Fibroblast of villous mesenchyme (primary cell): ENCODE measurements at regions not wholly inside any gene's neighbourhood (a gene's known extent, or its start where the extent isn't known, plus 50 kb on each side); places are given as distances from the start of the nearest gene placed in this dataset.

ENCODE experiments used
- DNase-seq: peaks from one replicate; pipeline ENCODE4 v3.0.0-alpha.2; 2010; ENCODE audit warnings: low read depth
- H3K4me3 ChIP-seq: 2 replicates; pipeline ENCODE4 v1.5.1; 2011; ENCODE audit warnings: low read depth, mild to moderate bottlenecking, low read length
- TF ChIP-seq, protein P1 (sequence below): IDR thresholded peaks from 2 replicates; pipeline ENCODE4 v1.5.1; 2012; ENCODE audit warnings: low read depth, mild to moderate bottlenecking, low read length; ENCODE audit not compliant: insufficient read depth

DNA sequence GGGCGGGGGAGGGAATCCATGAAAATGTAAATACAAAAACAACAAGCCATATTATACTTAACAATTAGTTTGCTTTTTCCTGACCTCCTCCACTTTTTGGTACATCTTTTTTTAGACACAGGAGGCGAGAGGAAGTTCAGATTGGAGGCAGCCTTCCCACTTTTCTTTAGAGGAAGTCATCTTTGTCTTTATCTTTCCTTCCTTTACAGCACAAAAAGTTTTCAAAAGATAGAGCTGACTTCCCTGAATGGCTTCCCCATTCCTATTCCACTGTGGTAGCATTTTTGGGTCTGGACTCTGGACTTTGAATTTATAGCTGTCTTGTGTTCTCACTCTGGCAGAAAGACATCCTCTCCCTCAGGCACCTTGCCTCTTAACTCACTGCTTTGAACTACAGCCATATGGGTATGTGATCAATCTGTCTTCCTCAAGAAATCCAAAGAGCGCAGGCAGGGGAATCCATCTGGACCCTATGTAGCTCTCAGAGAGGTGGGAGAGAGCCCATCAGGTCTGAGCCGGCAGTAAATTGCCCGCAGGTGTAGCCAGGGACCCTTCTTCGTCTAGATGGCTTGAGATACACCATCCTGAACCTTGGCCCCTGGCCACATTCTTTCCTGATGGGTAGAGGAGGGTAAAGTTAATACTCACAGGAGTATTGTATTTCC lies 101.9 kb downstream of the AQP4 start:
- DNase-seq = no peak
- TF ChIP-seq, protein P1, sequence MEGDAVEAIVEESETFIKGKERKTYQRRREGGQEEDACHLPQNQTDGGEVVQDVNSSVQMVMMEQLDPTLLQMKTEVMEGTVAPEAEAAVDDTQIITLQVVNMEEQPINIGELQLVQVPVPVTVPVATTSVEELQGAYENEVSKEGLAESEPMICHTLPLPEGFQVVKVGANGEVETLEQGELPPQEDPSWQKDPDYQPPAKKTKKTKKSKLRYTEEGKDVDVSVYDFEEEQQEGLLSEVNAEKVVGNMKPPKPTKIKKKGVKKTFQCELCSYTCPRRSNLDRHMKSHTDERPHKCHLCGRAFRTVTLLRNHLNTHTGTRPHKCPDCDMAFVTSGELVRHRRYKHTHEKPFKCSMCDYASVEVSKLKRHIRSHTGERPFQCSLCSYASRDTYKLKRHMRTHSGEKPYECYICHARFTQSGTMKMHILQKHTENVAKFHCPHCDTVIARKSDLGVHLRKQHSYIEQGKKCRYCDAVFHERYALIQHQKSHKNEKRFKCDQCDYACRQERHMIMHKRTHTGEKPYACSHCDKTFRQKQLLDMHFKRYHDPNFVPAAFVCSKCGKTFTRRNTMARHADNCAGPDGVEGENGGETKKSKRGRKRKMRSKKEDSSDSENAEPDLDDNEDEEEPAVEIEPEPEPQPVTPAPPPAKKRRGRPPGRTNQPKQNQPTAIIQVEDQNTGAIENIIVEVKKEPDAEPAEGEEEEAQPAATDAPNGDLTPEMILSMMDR = no peak
- H3K4me3 ChIP-seq = no peak overlapping the region

DNA sequence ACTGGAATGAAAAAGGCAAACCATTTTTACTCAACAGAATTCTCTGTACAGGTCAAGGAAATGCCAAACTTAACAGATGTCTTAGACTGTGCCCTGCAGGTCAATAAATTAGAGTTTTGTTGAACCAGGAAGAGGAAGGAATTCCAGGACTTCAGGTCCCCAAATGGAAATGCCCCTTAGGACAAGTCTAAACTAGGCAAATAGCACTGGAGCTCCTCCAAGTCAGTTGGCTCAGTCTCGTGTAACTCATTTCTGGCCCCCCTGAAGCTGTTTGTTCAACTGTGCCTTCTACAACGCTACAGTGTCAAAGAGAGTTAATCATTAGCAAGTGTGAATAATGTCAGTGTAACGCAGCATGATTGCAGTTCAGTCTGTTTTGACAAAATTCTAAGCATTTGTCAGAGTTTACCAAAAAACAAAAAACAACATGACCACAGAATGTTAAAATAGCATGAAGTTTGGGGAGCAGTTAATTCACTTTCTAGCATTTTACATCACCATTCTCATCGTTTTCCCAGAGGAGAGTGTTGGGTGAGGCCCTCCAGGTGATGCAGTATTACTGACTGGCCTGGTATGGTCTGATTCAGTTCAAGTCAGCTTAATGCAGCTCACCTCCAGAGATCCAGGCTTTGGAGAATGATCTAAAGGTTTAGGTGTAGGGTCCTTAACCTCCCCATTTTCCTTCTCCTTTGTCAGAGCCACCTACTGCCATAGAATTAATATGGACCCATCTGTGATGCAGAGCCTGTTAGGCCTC lies 108.1 kb downstream of the AQP4 start:
- H3K4me3 ChIP-seq = no peak overlapping the region
- no peak for DNase-seq
- TF ChIP-seq, protein P1 = no peak

DNA sequence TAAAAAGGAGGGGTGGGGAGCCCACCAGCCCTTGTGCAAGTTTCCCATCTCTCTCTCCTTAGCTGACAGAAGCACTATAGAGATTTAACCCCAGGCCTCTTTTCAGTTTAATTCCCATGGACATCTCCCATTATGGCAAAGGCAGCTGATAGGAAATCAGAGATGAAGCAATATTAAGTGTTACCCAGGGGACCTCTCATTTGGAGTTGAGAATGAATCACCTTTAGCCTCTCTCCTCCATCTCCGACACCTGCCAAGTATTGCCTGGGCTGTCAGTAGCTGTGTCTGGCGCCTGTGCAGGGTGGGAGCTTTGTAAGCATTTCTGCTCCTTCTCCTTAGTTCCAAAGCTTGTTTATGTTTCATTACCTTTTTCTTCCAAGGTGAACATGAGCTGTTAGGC lies 109.0 kb downstream of the AQP4 start:
- DNase-seq = no peak
- H3K4me3 ChIP-seq = no peak overlapping the region
- TF ChIP-seq, protein P1 = no peak

DNA sequence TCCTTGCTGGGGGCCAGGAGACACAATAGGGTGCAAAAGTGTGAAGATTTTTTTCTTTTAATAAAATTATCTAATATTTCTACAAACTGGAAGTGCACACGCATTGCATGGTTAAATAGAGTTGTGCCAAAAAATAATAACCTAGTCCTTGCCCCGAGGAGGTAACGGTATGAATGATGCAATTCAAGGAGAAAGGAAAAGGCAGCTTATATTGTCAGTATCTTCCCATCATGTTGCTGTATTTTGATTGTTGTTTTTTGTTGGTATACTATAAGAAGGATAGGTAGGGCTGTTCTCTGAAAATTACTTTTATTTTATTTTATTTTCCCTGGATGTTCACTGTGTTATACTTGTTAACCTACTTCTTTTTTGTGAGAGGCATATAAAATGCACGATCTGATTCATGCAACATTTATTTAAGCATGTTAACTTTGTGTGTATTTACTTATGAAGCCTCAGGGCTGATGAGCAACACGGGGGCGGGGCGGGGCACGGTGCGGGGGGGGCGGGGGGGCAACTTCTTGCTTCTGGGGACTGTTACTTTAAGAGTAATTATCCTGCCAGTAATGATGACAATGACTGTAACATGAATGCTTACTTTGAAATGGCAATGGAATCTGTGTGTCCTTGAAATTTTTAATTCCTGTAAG lies 118.6 kb downstream of the AQP4 start:
- DNase-seq = peak; percentile 1
- TF ChIP-seq, protein P1 = no peak
- no peak overlapping the region for H3K4me3 ChIP-seq

DNA sequence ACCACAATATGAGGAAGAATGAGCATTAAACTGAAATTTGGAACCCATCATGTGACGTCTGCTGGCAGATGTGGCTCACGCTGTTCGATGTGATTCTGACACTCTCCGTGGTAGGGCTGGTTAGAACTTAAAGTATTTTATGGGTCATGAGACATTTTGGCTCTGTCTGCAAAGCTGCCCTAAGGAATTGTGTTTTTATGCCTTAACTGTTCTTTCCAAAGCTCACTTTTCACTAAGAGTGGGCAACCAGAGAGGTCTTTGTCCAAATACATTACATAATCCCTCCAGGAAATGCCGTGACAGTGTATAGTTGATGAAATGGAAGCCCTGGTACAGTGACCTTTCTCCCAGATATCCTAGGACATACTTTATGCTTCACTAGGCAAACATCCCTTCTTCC lies 119.1 kb downstream of the AQP4 start:
- no peak overlapping the region for H3K4me3 ChIP-seq
- peak; percentile 0 for DNase-seq
- TF ChIP-seq, protein P1 = no peak

DNA sequence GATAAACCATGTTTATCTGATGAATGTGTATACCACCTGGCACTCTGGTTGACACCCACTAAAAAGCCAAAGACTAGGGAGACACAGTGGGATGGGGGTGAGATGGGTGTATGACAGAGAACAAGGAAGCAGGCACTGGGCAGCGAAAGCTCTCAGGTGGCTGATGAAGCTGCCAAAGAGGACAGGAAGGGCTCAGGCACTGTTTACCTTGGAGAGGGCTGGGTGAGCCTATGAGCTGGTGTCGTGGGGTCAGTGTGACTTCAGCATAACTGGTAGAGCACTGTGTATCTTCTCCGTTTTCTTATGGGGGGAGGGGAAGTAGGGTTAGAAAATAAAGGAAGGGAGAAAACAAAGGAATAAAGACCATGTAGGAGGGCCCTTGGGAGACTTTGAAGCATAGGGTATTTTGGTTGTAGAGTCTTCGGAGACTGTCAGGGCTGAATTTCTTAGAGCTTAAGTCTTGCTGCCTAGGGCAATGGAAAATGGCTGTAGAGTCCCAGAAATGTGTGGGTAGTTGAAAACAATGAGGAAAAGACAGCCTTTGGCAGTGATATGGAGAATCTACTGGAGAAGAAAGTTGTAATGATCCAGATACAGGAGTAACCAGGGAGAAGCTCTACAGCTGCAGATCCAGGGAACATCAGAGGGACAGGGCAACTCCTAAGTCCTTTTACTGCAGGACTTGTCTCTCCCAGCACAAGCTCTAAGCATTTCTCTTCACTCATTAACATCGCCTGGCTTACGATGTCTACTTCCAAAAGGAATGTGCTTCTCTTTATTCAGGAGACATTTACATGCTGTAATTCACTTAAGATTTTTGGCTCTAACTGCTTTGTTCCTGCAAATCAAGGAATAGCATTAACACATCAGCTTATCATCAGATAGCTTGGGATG lies 120.0 kb downstream of the AQP4 start:
- TF ChIP-seq, protein P1 = no peak
- DNase-seq = no peak
- no peak overlapping the region for H3K4me3 ChIP-seq
